ENCODE measurements at regions not wholly inside any gene's neighbourhood (a gene's known extent, or its start where the extent isn't known, plus 50 kb on each side); places are given as distances from the start of the nearest gene placed in this dataset.

DNA sequence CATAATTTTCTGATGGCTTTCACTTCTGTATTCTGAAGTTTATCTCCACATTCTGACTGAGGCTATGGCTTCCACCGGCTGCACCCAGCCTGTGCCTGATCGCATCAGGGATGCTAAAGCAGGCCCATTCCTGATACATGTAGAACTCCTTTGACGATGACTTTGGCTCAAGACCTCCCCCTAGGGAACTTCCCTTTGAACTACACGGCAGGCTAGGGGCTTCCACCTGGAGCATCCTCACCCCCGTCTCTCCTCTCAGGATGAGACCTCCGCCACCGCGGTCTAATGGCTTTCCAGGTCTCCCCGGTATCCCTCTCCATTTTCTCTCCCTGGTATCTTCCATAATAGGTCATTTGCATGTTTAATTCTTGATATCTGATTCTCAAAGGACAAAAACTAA is 214.9 kb upstream of the CHST9 start:
- no peak for DNase-seq (ENCODE audit: low spot score)

DNA sequence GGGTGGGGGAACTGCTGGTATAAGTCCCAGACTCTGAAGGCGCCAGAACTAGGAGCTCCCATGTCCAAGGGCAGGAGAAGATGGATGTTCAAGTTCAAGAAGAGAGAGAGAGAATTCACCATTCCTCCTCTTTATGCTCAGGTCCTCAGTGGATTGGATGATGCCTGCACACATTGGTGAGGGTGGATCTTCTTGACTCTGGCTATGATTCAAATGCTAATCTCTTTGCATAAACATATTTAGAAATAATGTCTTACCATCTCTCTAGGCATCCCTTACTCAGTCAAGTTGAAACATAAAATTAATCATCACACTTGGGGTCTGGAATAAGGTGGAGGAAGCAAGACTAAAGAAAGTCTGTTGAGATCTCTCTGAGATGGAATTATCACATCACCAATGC is 210.6 kb upstream of the CHST9 start:
- DNase-seq (ENCODE audit: low spot score) (no peak), FAIRE-seq (no peak)

More for the DNA sequence above, 214.9 kb upstream of the CHST9 start:
- FAIRE-seq, result no peak

DNA sequence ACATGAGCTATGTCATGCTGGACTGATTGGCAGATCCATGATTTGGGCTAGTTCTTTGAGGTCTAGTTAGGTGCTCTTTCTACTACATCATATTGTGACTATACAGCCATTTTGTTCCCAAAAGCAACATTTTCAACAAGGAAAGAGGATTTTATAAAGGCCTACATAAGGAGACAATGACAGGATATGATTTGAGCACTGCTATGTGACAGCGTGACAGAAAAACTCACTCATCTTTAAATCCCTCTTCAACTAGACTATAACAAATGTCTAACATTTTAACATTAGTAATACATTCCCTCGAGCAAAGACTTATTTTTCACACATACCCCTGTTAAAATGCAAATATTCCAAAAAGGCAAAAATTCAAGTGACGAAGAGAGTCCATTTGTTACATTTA is 209.6 kb upstream of the CHST9 start:
- no peak for FAIRE-seq
- DNase-seq (ENCODE audit: low spot score), result no peak

DNA sequence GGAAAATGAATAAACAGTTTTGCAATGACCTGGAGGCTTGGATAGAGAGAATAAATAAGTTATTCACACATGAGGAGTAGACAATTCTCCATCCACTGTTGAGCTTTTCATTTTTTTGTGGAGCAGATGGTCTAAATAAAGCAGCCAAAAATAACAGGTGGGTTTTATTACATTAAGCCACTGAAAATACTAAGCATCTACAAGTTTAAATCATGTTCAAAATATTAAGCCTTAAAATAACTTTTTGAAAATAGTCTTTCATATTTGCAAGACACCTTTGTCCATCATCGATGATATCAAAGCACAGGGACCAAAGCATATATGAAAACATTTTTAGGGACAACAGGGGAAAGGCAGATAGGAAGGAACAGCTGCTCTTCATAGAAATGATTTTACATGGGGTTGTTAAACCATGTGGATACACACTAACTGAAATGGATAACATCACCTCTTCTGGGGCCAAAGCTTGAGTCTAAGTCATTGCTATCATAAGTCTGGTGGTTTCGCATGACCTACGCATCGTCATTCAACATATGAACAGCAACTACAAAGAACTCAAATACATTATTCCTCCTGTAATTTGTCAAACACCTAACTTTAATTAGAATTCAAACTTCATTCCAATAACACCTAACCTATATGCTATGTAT is 197.6 kb upstream of the CHST9 start:
- FAIRE-seq, result no peak
- DNase-seq (ENCODE audit: low spot score), result no peak

DNA sequence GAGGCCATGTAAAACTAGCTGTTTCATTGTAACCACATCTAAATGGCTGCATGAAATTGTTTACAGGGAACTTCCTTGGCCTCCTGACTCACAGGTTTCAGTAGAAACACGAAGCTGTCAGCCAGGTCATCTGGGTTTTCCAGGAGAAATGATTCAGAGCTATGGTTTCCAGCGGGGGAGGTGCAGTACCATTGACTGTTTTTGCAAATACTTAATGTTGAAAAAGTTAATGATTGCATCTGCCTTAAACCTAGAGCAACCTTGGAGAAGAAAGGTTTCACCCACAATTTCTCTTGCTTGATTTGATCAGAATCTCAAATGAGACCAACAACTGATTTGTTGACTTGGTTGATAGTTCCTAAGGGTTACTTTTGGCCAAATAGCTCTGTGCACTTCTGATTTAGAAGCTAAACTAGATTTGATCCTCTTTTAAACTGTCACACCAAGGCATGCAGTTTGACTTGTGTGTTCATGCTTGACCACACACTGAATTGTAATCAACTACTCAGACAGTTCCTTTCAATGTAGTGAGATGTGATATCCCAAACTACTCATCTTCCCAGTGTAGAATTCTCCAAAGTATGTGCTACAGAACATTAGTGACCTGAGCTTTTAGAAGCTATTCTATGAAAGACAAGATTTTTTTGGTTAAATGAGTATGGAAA is 193.5 kb upstream of the CHST9 start:
- FAIRE-seq (no peak), DNase-seq (ENCODE audit: low spot score) (peak; percentile 30)

DNA sequence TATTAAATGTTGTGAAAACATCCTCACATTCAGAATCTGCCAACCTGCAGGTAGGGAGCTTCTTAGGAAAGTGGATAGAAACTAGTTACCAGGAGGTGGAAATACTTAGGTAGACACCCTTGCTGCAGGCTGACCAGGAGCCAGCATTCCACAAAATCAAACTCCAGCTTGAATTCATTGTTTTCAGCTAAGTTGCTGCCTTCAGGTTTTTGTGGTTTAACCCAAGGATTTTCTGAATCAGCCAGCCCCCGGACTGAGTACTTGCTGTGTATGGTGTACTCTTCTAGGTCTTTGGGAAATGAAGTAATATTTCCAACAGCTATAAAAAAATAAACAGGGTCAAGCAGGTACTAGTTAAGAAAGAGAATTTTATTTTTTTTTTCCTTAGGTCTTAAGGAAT is 192.1 kb upstream of the CHST9 start:
- no peak for FAIRE-seq
- DNase-seq (ENCODE audit: low spot score), result peak; percentile 9

DNA sequence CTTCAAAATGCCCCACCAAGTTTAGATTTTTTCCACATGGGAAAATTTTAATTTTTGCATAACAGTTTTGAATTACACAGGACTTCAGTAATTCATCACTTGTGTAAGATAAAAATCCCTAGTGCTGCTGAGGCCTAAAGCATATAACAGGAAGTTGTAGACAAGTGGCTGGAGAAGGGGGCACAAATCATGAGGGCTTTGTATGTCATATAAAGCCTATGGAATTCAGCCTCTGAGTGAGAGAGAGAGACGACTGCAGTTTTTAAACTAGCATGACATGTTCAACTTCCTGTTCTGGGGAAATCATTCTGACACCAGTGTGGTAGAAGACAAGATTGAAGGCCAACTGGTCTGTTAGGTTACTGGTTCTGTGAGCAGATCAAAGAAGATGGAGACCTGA is 187.3 kb upstream of the CHST9 start:
- no peak for FAIRE-seq
- no peak for DNase-seq (ENCODE audit: low spot score)

DNA sequence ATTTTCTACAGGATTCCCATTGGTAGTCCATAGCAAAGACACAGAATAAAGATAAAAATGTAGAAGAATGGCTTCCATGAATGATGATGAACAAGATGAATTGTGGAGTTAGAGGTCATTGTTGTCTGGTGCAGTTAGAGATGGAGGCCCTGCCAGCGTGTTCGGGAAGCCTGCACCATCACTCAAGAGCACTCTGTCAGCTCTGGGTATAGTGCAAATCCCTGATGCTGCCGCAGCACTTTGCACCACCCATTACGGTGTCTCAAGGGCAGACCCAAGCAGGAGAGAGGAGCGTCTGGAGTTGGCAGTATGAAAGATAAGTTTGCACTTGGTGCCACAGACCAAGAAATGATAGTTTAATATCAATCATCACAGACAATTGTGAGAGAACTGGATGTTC is 181.6 kb upstream of the CHST9 start:
- DNase-seq (ENCODE audit: low spot score) (no peak), FAIRE-seq (no peak)

DNA sequence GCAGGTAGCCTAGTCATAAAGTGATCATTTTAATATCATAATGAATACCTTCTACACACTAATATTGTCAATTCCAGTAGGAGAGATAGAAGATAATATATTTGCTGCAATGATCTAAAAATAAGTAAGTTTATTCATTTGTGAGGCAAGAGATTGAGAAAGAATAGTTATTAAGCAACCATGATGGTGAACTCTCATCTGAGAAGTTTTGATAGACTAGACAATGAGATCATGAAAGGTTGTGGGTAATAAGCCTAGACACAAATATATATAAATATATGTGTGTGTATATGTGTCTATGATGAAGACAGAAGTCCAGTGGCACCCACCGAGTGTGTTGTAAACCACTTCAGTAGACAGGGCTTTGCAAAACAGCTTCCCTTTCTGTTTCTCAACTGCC is 181.0 kb upstream of the CHST9 start:
- no peak for DNase-seq (ENCODE audit: low spot score)
- no peak for FAIRE-seq

DNA sequence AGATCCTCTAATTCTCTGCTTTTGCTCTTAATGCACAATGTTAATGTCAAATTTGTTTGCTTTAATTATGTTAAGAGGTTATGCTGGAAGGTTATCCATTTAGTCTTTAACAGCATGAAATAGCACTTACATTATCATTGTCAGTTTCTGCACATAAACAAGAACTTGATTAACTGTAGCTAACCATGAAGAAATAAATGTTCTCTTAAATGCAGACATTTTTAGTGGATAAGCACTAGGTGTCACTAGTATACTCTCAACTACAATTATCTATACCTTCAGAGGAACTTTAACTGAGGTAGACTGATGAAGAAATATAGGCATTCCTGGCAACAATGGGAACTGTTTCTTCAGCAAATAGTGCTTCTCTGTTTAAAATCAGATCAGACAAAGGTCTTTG is 178.8 kb upstream of the CHST9 start:
- peak; percentile 1 for DNase-seq (ENCODE audit: low spot score)
- no peak for FAIRE-seq

DNA sequence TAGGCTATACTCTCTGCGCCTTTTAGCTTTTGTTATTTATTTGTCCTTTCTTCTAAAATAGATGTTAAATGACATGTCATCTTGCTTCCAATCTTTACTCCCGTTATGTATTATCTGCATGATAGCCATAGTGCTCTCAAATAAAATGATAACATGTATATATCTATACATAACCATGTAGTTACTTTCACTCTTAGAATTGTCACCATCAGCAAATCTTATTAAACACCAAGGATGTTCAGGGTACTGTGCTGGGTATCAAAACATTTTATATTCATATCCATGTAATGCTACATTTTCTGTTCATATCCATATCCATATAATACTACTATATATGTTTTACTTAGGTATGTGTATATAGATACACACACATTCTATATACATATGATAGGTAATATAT is 176.4 kb upstream of the CHST9 start:
- FAIRE-seq (no peak), DNase-seq (ENCODE audit: low spot score) (no peak)

DNA sequence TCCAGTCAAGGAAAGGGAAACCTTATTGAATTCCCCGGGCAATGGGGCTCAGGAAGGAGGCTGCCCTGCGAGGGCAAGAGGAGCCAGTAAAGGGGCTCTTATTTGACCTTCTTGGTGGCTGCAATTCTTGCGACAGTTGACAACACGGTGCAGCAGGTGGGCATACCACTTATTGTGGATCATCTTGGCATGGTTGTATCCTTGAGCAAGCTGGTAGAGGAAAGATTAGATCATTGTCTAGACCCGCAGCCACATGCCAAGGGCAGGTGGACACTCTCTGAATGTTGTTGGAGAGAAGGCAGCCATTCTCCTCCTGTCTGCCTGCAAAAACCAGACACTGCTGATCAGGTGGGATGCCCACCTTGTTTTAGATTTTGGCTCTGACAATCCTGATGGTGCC is 170.2 kb upstream of the CHST9 start:
- DNase-seq (ENCODE audit: low spot score) (no peak), FAIRE-seq (no peak)

DNA sequence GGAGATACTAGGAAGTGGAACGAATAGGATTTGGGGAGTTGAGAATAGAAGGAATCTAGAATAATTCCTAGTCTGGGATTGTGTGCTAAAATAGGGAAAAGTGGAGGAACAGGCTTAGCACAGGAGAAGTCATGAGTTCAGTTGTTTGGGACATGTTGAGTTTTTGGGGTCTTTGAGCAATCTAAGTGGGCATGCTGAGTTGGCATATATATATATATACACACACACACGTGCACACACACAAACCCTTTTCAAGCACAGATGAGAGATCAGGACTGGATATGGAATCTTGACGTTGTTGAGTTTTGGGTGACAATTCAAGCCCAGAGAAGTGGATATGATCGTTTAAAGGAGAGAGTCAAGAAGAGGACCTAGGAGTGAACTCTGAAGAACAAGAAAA is 168.2 kb upstream of the CHST9 start:
- FAIRE-seq (no peak), DNase-seq (ENCODE audit: low spot score) (no peak)

DNA sequence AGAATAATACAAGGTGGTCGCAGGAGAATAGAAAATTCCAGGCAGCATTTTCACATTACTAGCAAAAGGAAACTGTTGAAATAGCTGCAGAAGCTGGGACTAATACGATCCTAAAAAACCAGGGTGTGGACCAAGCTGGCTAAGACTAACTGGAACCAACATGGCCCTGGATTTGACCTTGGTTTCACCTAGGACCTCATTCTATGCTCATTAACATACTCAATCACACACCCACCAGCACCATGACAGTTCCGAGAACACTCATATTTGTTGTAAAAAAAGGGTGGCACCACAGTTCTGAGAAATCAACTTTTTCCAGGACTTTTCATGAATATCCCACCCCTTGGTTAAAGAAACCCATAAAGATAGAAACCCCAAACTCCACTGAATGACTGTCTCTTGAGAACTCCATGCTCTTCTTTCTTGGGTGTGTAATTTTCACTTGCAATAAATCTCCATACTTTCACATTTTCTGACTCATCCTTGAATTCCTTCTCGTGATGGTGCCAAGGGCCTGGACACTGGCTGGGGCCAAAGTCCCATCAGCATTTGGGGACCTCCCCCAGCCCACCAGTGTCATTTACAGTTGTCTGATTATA is 164.3 kb upstream of the CHST9 start:
- DNase-seq (ENCODE audit: low spot score) (no peak), FAIRE-seq (no peak)

DNA sequence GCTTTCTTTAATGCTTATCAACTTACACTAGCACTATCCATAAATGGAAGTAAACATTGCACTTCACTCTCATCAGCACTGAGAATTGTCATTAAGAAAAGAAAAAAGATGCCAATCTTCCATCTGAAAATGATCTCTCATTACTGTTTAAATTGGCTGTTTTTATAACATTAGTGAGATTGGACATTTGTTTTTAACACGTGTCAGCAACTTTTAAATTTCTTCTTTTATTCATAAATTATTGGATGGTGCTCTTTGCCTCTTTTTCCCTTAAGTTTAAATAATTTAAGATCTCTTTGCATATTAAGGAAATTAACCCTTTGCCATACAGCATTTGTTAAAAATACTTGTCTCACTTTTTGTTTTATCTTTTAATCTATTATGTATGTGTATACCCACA is 146.5 kb upstream of the CHST9 start:
- FAIRE-seq (no peak), DNase-seq (ENCODE audit: low spot score) (no peak)

DNA sequence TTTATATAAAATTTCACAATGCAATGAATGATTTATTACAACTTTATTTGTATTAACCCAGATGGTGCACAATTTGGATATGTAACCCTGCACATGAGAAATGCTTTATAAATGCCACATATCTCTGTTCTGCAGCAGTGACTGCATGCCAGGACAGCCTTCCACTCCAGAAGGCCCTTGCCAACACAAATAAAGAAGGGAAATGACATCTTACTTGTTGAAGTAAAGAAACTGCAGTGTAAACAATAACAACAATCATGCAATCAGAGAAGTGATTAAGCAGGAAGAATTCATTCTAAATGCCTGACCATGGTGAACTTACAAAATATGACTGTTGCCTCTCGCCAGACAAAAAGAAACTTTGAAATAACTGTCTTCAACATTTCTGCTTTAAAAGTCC is 129.9 kb upstream of the CHST9 start:
- FAIRE-seq (no peak), DNase-seq (ENCODE audit: low spot score) (no peak)

DNA sequence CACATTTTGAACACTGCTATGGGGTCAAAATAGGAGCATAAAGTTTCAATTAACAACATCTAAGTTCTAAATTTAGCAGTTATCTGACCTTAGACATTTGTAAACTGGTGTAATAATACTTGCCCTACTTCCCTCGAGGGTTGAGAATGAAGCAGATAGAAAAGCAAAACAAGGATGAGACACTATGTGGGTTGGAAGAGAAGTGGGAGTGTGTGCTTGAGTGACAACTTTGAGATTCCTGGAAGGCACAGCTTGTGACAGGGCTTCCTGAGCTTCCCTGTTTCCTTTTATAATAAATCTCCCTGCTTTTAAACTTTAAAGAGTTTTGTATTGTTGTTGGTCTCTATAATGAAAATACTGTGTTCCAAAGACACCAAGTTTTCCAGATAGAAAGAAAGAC is 128.6 kb upstream of the CHST9 start:
- no peak for DNase-seq (ENCODE audit: low spot score)
- FAIRE-seq, result no peak

DNA sequence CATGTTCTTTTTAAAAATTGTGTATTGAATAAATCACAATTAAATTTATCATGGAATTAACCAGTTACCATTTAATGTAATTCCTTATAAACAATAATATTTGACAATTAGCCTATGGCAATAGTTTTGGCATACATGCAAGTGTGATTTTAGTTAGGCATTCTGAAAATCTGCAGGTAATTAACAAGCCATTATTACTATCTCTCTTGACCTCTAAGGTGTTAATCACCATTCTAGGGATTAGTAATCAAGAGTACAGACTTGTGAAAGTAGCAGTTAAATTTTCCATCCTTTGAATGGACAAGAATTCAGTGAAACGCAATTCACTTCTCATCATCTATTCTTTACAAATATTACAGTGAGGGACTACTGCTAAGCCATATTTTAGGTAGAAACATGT is 127.7 kb upstream of the CHST9 start:
- no peak for DNase-seq (ENCODE audit: low spot score)
- FAIRE-seq, result no peak

DNA sequence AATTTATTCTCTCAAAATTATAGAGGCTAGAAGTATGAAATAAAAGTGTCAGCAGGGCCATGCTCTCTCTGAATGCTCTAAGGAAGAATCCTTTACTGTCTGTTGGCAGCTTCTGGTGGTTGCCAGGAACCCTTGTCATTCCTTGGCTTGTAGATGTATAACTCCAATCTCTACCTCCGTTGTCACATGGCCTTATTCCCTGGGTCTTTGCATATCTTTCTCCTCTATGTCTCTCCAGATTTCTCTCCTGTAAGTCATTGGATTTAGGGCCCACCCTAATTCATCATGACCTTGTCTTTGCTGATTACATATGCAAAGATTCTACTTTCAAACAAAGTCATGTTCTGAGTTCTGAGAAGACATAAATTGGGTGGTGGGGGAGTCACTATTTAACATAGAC is 127.0 kb upstream of the CHST9 start:
- FAIRE-seq (no peak), DNase-seq (ENCODE audit: low spot score) (no peak)

DNA sequence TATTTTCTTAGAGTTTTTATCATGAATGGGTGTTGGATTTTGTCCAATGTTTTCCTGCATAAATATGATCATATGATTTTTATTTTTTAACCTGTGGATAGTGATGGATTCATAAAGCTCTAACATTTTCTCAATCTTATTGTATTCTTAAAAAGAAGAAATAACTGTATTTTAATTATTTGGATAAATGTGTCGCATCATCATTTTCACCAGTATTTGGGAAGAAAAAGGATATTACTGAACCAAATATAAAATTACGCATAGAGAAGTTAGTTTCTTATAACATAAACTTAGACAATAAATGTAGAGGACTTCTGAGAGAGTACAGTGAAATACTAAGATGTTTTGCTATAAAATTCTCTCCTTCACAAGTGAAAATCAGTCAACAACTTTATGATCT is 126.0 kb upstream of the CHST9 start:
- FAIRE-seq, result no peak

DNA sequence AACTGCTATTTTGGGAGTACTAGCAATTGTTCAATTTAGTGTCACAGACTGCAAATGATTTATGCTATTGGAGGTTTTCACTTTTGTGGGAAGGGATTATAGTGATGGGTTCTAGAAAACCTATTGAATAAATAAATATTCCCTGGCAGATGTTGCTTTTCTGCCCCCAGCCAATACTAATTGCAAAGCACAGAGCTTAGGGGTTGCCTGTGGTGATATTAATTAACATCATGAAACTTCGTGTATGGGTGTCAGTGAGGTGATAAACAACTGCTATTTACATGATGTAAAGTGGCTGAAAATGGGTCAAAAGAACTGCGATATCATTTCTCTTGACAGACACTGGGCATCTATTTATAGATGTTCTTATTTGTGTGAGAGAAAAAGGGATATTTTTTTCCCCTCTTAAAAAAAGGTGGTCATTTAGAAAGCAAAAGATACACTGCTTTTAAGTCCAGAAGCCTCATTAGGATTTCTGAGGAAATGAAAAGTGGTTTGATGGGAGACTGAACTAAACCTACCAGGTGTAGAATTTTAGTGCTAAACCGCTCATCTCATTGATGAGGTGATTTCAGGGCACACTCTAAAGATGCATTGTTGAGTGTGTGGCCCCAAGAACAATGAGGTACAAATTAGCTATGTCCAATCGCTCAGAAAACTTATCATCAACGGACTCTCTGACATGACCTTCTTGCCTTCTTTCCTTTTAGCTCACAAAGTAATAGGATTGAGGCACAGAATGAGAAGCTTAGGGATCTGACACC is 116.7 kb upstream of the CHST9 start:
- no peak for FAIRE-seq
- DNase-seq (ENCODE audit: low spot score), result no peak

More for the DNA sequence above, 126.0 kb upstream of the CHST9 start:
- DNase-seq (ENCODE audit: low spot score), result no peak

DNA sequence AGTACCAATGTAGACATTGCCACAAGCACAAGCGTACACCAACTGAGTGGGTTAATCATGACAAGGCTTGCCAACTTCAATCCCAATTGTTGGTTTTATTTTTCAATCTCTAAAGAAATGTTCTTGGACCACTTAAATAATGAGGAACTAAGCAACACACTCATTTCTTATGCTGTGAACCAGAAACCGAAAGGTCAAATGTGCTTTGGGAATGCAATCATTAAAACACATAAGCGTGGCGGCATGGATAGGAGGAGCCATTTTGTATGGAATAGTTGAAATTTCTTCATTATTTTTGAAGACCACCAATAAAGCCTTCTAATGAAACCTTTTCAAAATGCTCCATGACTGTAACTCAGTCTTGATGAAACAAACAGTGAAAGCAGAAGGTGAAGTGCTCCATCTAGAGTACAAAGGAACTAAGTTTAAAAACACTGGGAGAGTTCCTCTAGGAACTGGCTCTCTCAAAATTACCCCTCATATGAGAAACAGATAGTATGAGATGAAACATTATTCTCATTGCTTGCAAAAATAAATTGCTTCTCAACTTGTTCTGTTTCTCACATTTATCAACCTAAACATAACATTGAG is 113.2 kb upstream of the CHST9 start:
- FAIRE-seq, result no peak
- no peak for DNase-seq (ENCODE audit: low spot score)
